Spleen (tissue), 11 donors: ENCODE measurements at regions not wholly inside any gene's neighbourhood (a gene's known extent, or its start where the extent isn't known, plus 50 kb on each side); places are given as distances from the start of the nearest gene placed in this dataset.

ENCODE experiments used
- DNase-seq: peaks from one replicate; pipeline ENCODE4 v3.0.0-alpha.2; 2020
- H3K27ac ChIP-seq, 8 donors: fragments of 200-600 bp; sonication (generic) in 7 of 8; 1 replicate in 4 of 8; 2 replicates in 4 of 8; pipeline versions ENCODE4 v1.5.0 to v1.8.0; 2016 to 2021; ENCODE audit warnings: inconsistent platforms in 4 of 8, mild to moderate bottlenecking in 4 of 8, moderate library complexity in 1 of 8
- H3K27me3 ChIP-seq, 7 donors: fragments of 200-600 bp; sonication (generic) in 6 of 7; replicated peaks in 1 of 7; 1 replicate in 4 of 7; 2 replicates in 3 of 7; pipeline versions ENCODE4 v1.5.0 to v1.8.0; 2016 to 2021; ENCODE audit warnings: inconsistent platforms in 3 of 7, mild to moderate bottlenecking in 1 of 7
- H3K36me3 ChIP-seq, 6 donors: fragments of 200-600 bp; sonication (generic) in 5 of 6; 1 replicate in 4 of 6; 2 replicates in 2 of 6; pipeline versions ENCODE4 v1.5.0 to v1.8.0; 2016 to 2021; ENCODE audit warnings: inconsistent platforms in 2 of 6
- H3K4me1 ChIP-seq, 6 donors: fragments of 200-600 bp; sonication (generic) in 5 of 6; 1 replicate in 3 of 6; 2 replicates in 3 of 6; pipeline versions ENCODE4 v1.5.0 to v1.8.0; 2016 to 2021; ENCODE audit warnings: inconsistent platforms in 3 of 6
- H3K4me3 ChIP-seq, 8 donors: fragments of 200-600 bp; sonication (generic) in 7 of 8; 1 replicate in 4 of 8; 2 replicates in 4 of 8; pipeline versions ENCODE4 v1.5.0 to v1.8.0; 2016 to 2021; ENCODE audit warnings: inconsistent platforms in 4 of 8, mild to moderate bottlenecking in 4 of 8, moderate library complexity in 2 of 8
- H3K9me3 ChIP-seq, 8 donors: fragments of 200-600 bp; sonication (generic) in 7 of 8; 1 replicate in 4 of 8; 2 replicates in 4 of 8; pipeline versions ENCODE4 v1.5.0 to v1.8.0; 2016 to 2021; ENCODE audit warnings: inconsistent platforms in 4 of 8
- CTCF ChIP-seq, 11 experiments: fragments of 200-600 bp in 7 of 11; fragments of 450-650 bp in 4 of 11; sonication (generic) in 4 of 11; IDR thresholded peaks in 8 of 11; conservative IDR thresholded peaks in 3 of 11; 1 replicate in 7 of 11; 2 replicates in 4 of 11; pipeline versions ENCODE4 v1.4.0 to v1.8.0; 2016 to 2021; ENCODE audit warnings: antibody characterized with exemption in 11 of 11, inconsistent platforms in 4 of 11, mild to moderate bottlenecking in 1 of 11
- POLR2A ChIP-seq, 3 donors: fragments of 450-650 bp; IDR thresholded peaks; one replicate each; pipeline ENCODE4 v1.5.1; 2017; ENCODE audit warnings: antibody characterized with exemption in 3 of 3, mild to moderate bottlenecking in 1 of 3
- POLR2AphosphoS5 ChIP-seq, 3 donors: sonication (generic); formaldehyde crosslinking; IDR thresholded peaks; one replicate each; pipeline ENCODE4 v1.5.1; 2017; ENCODE audit warnings: antibody characterized with exemption in 3 of 3
- WGBS, 5 donors: extraction: QIAGEN DNeasy Blood & Tissue Kit in 3 of 5; methylation state at CpG; one replicate each; pipeline versions ENCODE4 v1.1.5 to v1.1.7; 2013 to 2018; 5-methylcytosine and 5-hydroxymethylcytosine counted together
- intact Hi-C: fragments of 100-400 bp; cut with DNase I; formaldehyde crosslinking; loops from one replicate; pipeline ENCODE4 v1.15.0; 2023; ENCODE audit warnings: low total_unique reads
- donor health status: healthy with polysubstance abuse.
- donor health status: DM: no; HTN: no; CAD: no; lungs with moderate emphysema.
- donor health status: DM: no; HTN: no; CAD: no.
- donor health status: Bipolar disorder and iron deficiency.
- donor health status: healthy.
- donor health status: DM: no; HTN: no; CAD: no.
- donor health status: DM: yes; HTN: yes; CAD: no.

- TF ChIP-seq POLR2A (IDR thresholded peaks at IDR 0.05) (no peak), POLR2AphosphoS5 (IDR thresholded peaks at IDR 0.05) (no peak), CTCF (IDR thresholded peaks at IDR 0.05 in 8 of 11, conservative IDR thresholded peaks at IDR 0.05 in 3 of 11) (no peak)
- Histone ChIP-seq H3K36me3 (no peaks in the 10 kb centered on the region), H3K27me3 (no peaks in the 10 kb centered on the region), H3K4me3 (no peak overlapping the region), H3K9me3 (peaks cover 0 to 39% (median 25%) of the 10 kb centered on the region in 8 donors), H3K4me1 (no peaks in the 10 kb centered on the region), H3K27ac (no peak overlapping the region)
- intact Hi-C loops, result no loop called here
- 47 to 72% (median 60%) methylated on average over 2 of the region's 2 CpGs for WGBS, 5 donors
- DNase-seq, result no peak
Observed at GRCh38 chr5:29550523-29550922, 1643.0 kb upstream of the CDH6 start.

- Histone ChIP-seq H3K9me3 (peaks cover 0 to 37% (median 15%) of the 10 kb centered on the region in 8 donors), H3K27ac (no peak overlapping the region), H3K27me3 (no peaks in the 10 kb centered on the region), H3K36me3 (no peaks in the 10 kb centered on the region), H3K4me1 (no peaks in the 10 kb centered on the region), H3K4me3 (no peak overlapping the region)
- DNase-seq, result peak; percentile 54
- intact Hi-C loops, result no loop called here
- 75 to 96% (median 86%) methylated on average over 7 of the region's 7 CpGs for WGBS, 5 donors
- TF ChIP-seq CTCF (IDR thresholded peaks at IDR 0.05 in 8 of 11, conservative IDR thresholded peaks at IDR 0.05 in 3 of 11), result no peak
- TF ChIP-seq POLR2A (IDR thresholded peaks at IDR 0.05), result no peak
- no peak for TF ChIP-seq POLR2AphosphoS5 (IDR thresholded peaks at IDR 0.05)
Observed at GRCh38 chr5:29548262-29548661, 1645.2 kb upstream of the CDH6 start.

GRCh38 chr5:29547236-29547865, 1646.1 kb upstream of the CDH6 start:
- no peaks in the 10 kb centered on the region for H3K36me3 ChIP-seq
- intact Hi-C loops, result no loop called here
- 36 to 53% (median 41%) methylated on average over 6 of the region's 6 CpGs for WGBS, 5 donors
- H3K27me3 ChIP-seq, result no peaks in the 10 kb centered on the region
- peaks cover 0 to 32% (median 16%) of the 10 kb centered on the region in 8 donors for H3K9me3 ChIP-seq
- H3K4me3 ChIP-seq, result no peak overlapping the region
- no peak overlapping the region for H3K27ac ChIP-seq
- no peak for DNase-seq
- TF ChIP-seq CTCF (IDR thresholded peaks at IDR 0.05 in 8 of 11, conservative IDR thresholded peaks at IDR 0.05 in 3 of 11) (no peak), POLR2AphosphoS5 (IDR thresholded peaks at IDR 0.05) (no peak), POLR2A (IDR thresholded peaks at IDR 0.05) (no peak)
- no peaks in the 10 kb centered on the region for H3K4me1 ChIP-seq

- Histone ChIP-seq H3K27me3 (no peaks in the 10 kb centered on the region), H3K4me3 (no peak overlapping the region), H3K27ac (no peak overlapping the region), H3K4me1 (no peaks in the 10 kb centered on the region), H3K36me3 (no peaks in the 10 kb centered on the region), H3K9me3 (peaks cover 0 to 45% (median 33%) of the 10 kb centered on the region in 8 donors)
- WGBS, 5 donors, result 65 to 95% (median 88%) methylated on average over 2 of the region's 2 CpGs
- no peak for TF ChIP-seq POLR2AphosphoS5 (IDR thresholded peaks at IDR 0.05)
- no peak for TF ChIP-seq POLR2A (IDR thresholded peaks at IDR 0.05)
- TF ChIP-seq CTCF (IDR thresholded peaks at IDR 0.05 in 8 of 11, conservative IDR thresholded peaks at IDR 0.05 in 3 of 11), result no peak
- DNase-seq, result no peak
- intact Hi-C loops, result no loop called here
Observed at GRCh38 chr5:29543501-29543900, 1650.0 kb upstream of the CDH6 start.
